ENCODE measurements at regions not wholly inside any gene's neighbourhood (a gene's known extent, or its start where the extent isn't known, plus 50 kb on each side); places are given as distances from the start of the nearest gene placed in this dataset.

DNA sequence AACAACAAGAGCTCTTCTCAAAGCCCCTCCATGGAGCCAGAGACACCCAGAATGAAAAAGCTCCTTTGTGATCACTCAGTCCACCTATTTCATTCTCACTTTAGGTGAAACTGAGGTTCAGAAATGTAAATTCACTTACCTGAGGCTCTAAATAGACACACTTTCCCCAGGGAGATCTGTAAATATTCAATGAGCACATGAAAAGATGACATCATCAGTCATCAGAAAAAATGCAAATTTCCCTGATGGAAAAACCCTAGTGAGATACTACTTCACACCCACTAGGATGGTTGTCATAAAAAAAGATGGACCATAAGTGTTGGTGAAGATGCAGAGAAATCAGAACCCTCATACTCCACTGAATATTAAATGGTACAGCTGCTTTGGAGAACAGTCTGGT is 339.2 kb downstream of the EN1 start:
- TF ChIP-seq, protein P1, sequence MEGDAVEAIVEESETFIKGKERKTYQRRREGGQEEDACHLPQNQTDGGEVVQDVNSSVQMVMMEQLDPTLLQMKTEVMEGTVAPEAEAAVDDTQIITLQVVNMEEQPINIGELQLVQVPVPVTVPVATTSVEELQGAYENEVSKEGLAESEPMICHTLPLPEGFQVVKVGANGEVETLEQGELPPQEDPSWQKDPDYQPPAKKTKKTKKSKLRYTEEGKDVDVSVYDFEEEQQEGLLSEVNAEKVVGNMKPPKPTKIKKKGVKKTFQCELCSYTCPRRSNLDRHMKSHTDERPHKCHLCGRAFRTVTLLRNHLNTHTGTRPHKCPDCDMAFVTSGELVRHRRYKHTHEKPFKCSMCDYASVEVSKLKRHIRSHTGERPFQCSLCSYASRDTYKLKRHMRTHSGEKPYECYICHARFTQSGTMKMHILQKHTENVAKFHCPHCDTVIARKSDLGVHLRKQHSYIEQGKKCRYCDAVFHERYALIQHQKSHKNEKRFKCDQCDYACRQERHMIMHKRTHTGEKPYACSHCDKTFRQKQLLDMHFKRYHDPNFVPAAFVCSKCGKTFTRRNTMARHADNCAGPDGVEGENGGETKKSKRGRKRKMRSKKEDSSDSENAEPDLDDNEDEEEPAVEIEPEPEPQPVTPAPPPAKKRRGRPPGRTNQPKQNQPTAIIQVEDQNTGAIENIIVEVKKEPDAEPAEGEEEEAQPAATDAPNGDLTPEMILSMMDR (IDR thresholded peaks at IDR 0.05), result no peak
- no peak for TF ChIP-seq POLR2AphosphoS5 (IDR thresholded peaks at IDR 0.05)
- TF ChIP-seq POLR2A (IDR thresholded peaks at IDR 0.05; ENCODE audit: low read depth), result no peak
- no peak for TF ChIP-seq EP300 (IDR thresholded peaks at IDR 0.05)

All from esophagus muscularis mucosa (tissue), 4 donors.